ENCODE measurements at regions not wholly inside any gene's neighbourhood (a gene's known extent, or its start where the extent isn't known, plus 50 kb on each side); places are given as distances from the start of the nearest gene placed in this dataset.

- TF ChIP-seq POLR2A (IDR thresholded peaks at IDR 0.05; ENCODE audit: low read length) (no peak), GATA1 (IDR thresholded peaks at IDR 0.05; ENCODE audit: low read depth, low read length) (no peak)
Measured at GRCh38 chr10:6803427-6803783, 223.3 kb upstream of the PRKCQ start.

All from erythroblast (primary cell).